GM21367 (cell line): ENCODE measurements at regions not wholly inside any gene's neighbourhood (a gene's known extent, or its start where the extent isn't known, plus 50 kb on each side); places are given as distances from the start of the nearest gene placed in this dataset.
"Not testable (repeated sequence)": the region's sequence is repeated elsewhere in the genome, so short reads cannot be mapped to it uniquely, and the experiment has no call there.

Experiments used
- ATAC-seq: cut with Tn5 transposase; IDR thresholded peaks from one replicate; pipeline ENCODE4 v1.9.1; 2021; ENCODE audit not compliant: unreplicated experiment

- no peak for ATAC-seq
Measured at GRCh38 chrX:109875831-109876230, 127.1 kb upstream of the TMEM164 start.

- ATAC-seq: no peak
Measured at GRCh38 chrX:109878236-109878635, 124.7 kb upstream of the TMEM164 start.

- ATAC-seq: no peak
Measured at GRCh38 chrX:109879991-109880390, 122.9 kb upstream of the TMEM164 start.

GRCh38 chrX:109880629-109881028 lies 122.3 kb upstream of the TMEM164 start:
- ATAC-seq: peak; percentile 91

GRCh38 chrX:109886122-109886761 lies 116.7 kb upstream of the TMEM164 start:
- no peak for ATAC-seq

GRCh38 chrX:109889289-109890006 lies 113.5 kb upstream of the TMEM164 start:
- peak; percentile 54 for ATAC-seq

- ATAC-seq: no peak
Measured at GRCh38 chrX:109890300-109890699, 112.6 kb upstream of the TMEM164 start.

- peak; percentile 62 for ATAC-seq
Measured at GRCh38 chrX:109890910-109891502, 111.9 kb upstream of the TMEM164 start.

GRCh38 chrX:109896024-109896423 lies 106.9 kb upstream of the TMEM164 start:
- ATAC-seq: not testable (repeated sequence)

- ATAC-seq: no peak
Measured at GRCh38 chrX:109902665-109903064, 100.2 kb upstream of the TMEM164 start.

GRCh38 chrX:109911046-109911445 lies 91.9 kb upstream of the TMEM164 start:
- ATAC-seq: no peak

- not testable (repeated sequence) for ATAC-seq
Measured at GRCh38 chrX:109912993-109913392, 89.9 kb upstream of the TMEM164 start.

- ATAC-seq: no peak
Measured at GRCh38 chrX:109914114-109914849, 88.6 kb upstream of the TMEM164 start.

GRCh38 chrX:109918753-109919152 lies 84.2 kb upstream of the TMEM164 start:
- no peak for ATAC-seq

- no peak for ATAC-seq
Measured at GRCh38 chrX:109920325-109920724, 82.6 kb upstream of the TMEM164 start.

GRCh38 chrX:109920868-109921267 lies 82.0 kb upstream of the TMEM164 start:
- ATAC-seq: no peak

- ATAC-seq: no peak
Measured at GRCh38 chrX:109922190-109922589, 80.7 kb upstream of the TMEM164 start.

GRCh38 chrX:109925003-109925402 lies 77.9 kb upstream of the TMEM164 start:
- peak; percentile 70 for ATAC-seq

- no peak for ATAC-seq
Measured at GRCh38 chrX:109925656-109926055, 77.3 kb upstream of the TMEM164 start.

GRCh38 chrX:109926118-109926517 lies 76.8 kb upstream of the TMEM164 start:
- ATAC-seq: no peak
